ENCODE measurements at regions not wholly inside any gene's neighbourhood (a gene's known extent, or its start where the extent isn't known, plus 50 kb on each side); places are given as distances from the start of the nearest gene placed in this dataset.

- no peaks in the 10 kb centered on the region for H3K4me1 ChIP-seq (ENCODE audit: control insufficient read depth in 1 of 2, insufficient read depth in 2 of 2, low read length in 2 of 2)
- H3K4me3 Mint-ChIP-seq: no peak overlapping the region
- H3K9ac ChIP-seq (ENCODE audit: insufficient read depth, low read length, poor library complexity, severe bottlenecking): no peak overlapping the region
- H3K27ac Mint-ChIP-seq: no peak overlapping the region
- peaks cover 0 to 10% of the 10 kb centered on the region in 2 donors for H3K9me3 ChIP-seq (replicated peaks in 1 of 2; ENCODE audit: control insufficient read depth in 1 of 2, insufficient read depth in 1 of 2, low read length in 2 of 2)
- no peak overlapping the region for H3K4me3 ChIP-seq (replicated peaks in 1 of 3; ENCODE audit: low read depth in 2 of 3, low read length in 3 of 3)
- H3K36me3 ChIP-seq (replicated peaks in 1 of 2; ENCODE audit: control insufficient read depth in 1 of 2, insufficient read depth in 2 of 2, low read length in 2 of 2): no peaks in the 10 kb centered on the region
- intact Hi-C loops (cut with micrococcal nuclease): no loop called here
- no peaks in the 10 kb centered on the region for H3K4me1 Mint-ChIP-seq
- no peak for TF ChIP-seq CTCF (IDR thresholded peaks at IDR 0.05)
- H2AFZ ChIP-seq (ENCODE audit: insufficient read depth, low read depth, low read length, poor library complexity, severe bottlenecking): no peak overlapping the region
- no peak overlapping the region for H3K27ac ChIP-seq (ENCODE audit: low read depth in 1 of 2, low read length in 2 of 2)
- no peaks in the 10 kb centered on the region for H3K27me3 Mint-ChIP-seq (ENCODE audit: low read depth in 3 of 3)
- no peaks in the 10 kb centered on the region for H3K36me3 Mint-ChIP-seq
- no peaks in the 10 kb centered on the region for H4K20me1 ChIP-seq (ENCODE audit: insufficient read depth, low read length)
- no peaks in the 10 kb centered on the region for H3K79me2 ChIP-seq (ENCODE audit: insufficient read depth, low read length)
- peaks cover 0 to 4% (median 0%) of the 10 kb centered on the region in 7 donors for H3K9me3 Mint-ChIP-seq
- H3K27me3 ChIP-seq (ENCODE audit: control insufficient read depth in 2 of 2, insufficient read depth in 2 of 2, low read length in 2 of 2): no peaks in the 10 kb centered on the region
- no peak overlapping the region for H3K4me2 ChIP-seq (replicated peaks; ENCODE audit: extremely low read depth, low read length, poor library complexity, severe bottlenecking)
- DNase-seq: no peak
These were observed 408.1 kb upstream of the ADGRL2 start for GRCh38 chr1:81392526-81393226.

- Mint-ChIP-seq H3K27ac (no peak overlapping the region), H3K4me3 (no peak overlapping the region), H3K27me3 (ENCODE audit: low read depth in 3 of 3) (no peaks in the 10 kb centered on the region), H3K9me3 (peaks cover 0 to 4% (median 0%) of the 10 kb centered on the region in 7 donors), H3K4me1 (no peaks in the 10 kb centered on the region), H3K36me3 (no peaks in the 10 kb centered on the region)
- no peaks in the 10 kb centered on the region for H3K27me3 ChIP-seq (ENCODE audit: control insufficient read depth in 2 of 2, insufficient read depth in 2 of 2, low read length in 2 of 2)
- no peak for TF ChIP-seq CTCF (IDR thresholded peaks at IDR 0.05)
- no peaks in the 10 kb centered on the region for H3K4me1 ChIP-seq (ENCODE audit: control insufficient read depth in 1 of 2, insufficient read depth in 2 of 2, low read length in 2 of 2)
- H4K20me1 ChIP-seq (ENCODE audit: insufficient read depth, low read length): no peaks in the 10 kb centered on the region
- intact Hi-C loops (cut with micrococcal nuclease): no loop called here
- H3K9ac ChIP-seq (ENCODE audit: insufficient read depth, low read length, poor library complexity, severe bottlenecking): no peak overlapping the region
- H3K9me3 ChIP-seq (replicated peaks in 1 of 2; ENCODE audit: control insufficient read depth in 1 of 2, insufficient read depth in 1 of 2, low read length in 2 of 2): peaks cover 0 to 10% of the 10 kb centered on the region in 2 donors
- 82% methylated on average over 3 of the region's 4 CpGs for WGBS (ENCODE audit: insufficient coverage)
- no peak for DNase-seq
- H3K36me3 ChIP-seq (replicated peaks in 1 of 2; ENCODE audit: control insufficient read depth in 1 of 2, insufficient read depth in 2 of 2, low read length in 2 of 2): no peaks in the 10 kb centered on the region
- no peak overlapping the region for H3K4me3 ChIP-seq (replicated peaks in 1 of 3; ENCODE audit: low read depth in 2 of 3, low read length in 3 of 3)
- H3K4me2 ChIP-seq (replicated peaks; ENCODE audit: extremely low read depth, low read length, poor library complexity, severe bottlenecking): no peak overlapping the region
- no peaks in the 10 kb centered on the region for H3K79me2 ChIP-seq (ENCODE audit: insufficient read depth, low read length)
- no peak overlapping the region for H2AFZ ChIP-seq (ENCODE audit: insufficient read depth, low read depth, low read length, poor library complexity, severe bottlenecking)
- no peak overlapping the region for H3K27ac ChIP-seq (ENCODE audit: low read depth in 1 of 2, low read length in 2 of 2)
These were observed 409.5 kb upstream of the ADGRL2 start for GRCh38 chr1:81391125-81391828.
